Neural cell (in vitro differentiated cells): ENCODE measurements at regions not wholly inside any gene's neighbourhood (a gene's known extent, or its start where the extent isn't known, plus 50 kb on each side); places are given as distances from the start of the nearest gene placed in this dataset.

Experiments
- H2AFZ ChIP-seq: fragments of 200-600, 300-800 bp; sonication (generic), shearing (Covaris generic); 2 replicates; pipeline ENCODE4 v1.6.0; 2014; ENCODE audit warnings: low read depth, mild to moderate bottlenecking, antibody characterized with exemption, low read length, moderate library complexity
- H3F3A ChIP-seq: fragments of 200-600 bp; shearing (Covaris generic); 2 replicates; pipeline ENCODE4 v1.6.1; 2016; ENCODE audit warnings: mild to moderate bottlenecking, moderate library complexity, mixed read lengths, antibody characterized with exemption, low read length; ENCODE audit not compliant: insufficient read depth, poor library complexity, severe bottlenecking
- H3K27ac ChIP-seq: fragments of 200-600, 300-800 bp; sonication (generic), shearing (Covaris generic); 2 replicates; pipeline ENCODE4 v1.5.1; 2014; ENCODE audit warnings: mild to moderate bottlenecking, low read length, moderate library complexity
- H3K27me3 ChIP-seq: fragments of 300-800, 200-600 bp; sonication (generic), shearing (Covaris generic); 2 replicates; pipeline ENCODE4 v1.6.0; 2014; ENCODE audit warnings: mild to moderate bottlenecking, low read depth, low read length, moderate library complexity; ENCODE audit not compliant: insufficient read depth
- H3K36me3 ChIP-seq: fragments of 300-800, 200-600 bp; sonication (generic), shearing (Covaris generic); 2 replicates; pipeline ENCODE4 v1.5.1; 2014; ENCODE audit warnings: mild to moderate bottlenecking, antibody characterized with exemption, low read length, moderate library complexity; ENCODE audit not compliant: insufficient read depth
- H3K4me2 ChIP-seq: fragments of 300-800, 200-600 bp; sonication (generic), shearing (Covaris generic); 2 replicates; pipeline ENCODE4 v1.6.0; 2014; ENCODE audit warnings: mild to moderate bottlenecking, low read length
- H3K4me3 ChIP-seq: fragments of 300-800, 200-600 bp; sonication (generic), shearing (Covaris generic); 2 replicates; pipeline ENCODE4 v1.5.1; 2014; ENCODE audit warnings: mild to moderate bottlenecking, low read length, moderate library complexity
- H3K79me2 ChIP-seq: fragments of 200-600 bp; shearing (Covaris generic); replicated peaks from 2 replicates; pipeline ENCODE4 v1.6.0; 2014; ENCODE audit warnings: mild to moderate bottlenecking, low read length, moderate library complexity; ENCODE audit not compliant: insufficient read depth
- H3K9ac ChIP-seq: fragments of 300-800, 200-600 bp; sonication (generic), shearing (Covaris generic); 2 replicates; pipeline ENCODE4 v1.6.1; 2016; ENCODE audit warnings: mild to moderate bottlenecking, low read length, mixed read lengths
- H3K9me2 ChIP-seq: fragments of 200-600 bp; shearing (Covaris generic); 2 replicates; pipeline ENCODE4 v1.6.1; 2016; ENCODE audit warnings: mild to moderate bottlenecking, low read length, mixed read lengths; ENCODE audit not compliant: insufficient read depth
- H3K9me3 ChIP-seq: fragments of 200-600, 300-800 bp; sonication (generic), shearing (Covaris generic); 2 replicates; pipeline ENCODE4 v1.6.1; 2016; ENCODE audit warnings: mild to moderate bottlenecking, mixed run types, low read length, moderate library complexity, mixed read lengths
- H4K20me1 ChIP-seq: fragments of 200-600 bp; shearing (Covaris generic); 2 replicates; pipeline ENCODE4 v1.6.1; 2016; ENCODE audit warnings: mild to moderate bottlenecking, mixed run types; ENCODE audit not compliant: insufficient read depth
- CTCF ChIP-seq: fragments of 450-650 bp; IDR thresholded peaks from 2 replicates; pipeline ENCODE4 v1.5.1; 2014; ENCODE audit warnings: antibody characterized with exemption, mild to moderate bottlenecking, moderate library complexity; ENCODE audit not compliant: poor library complexity, severe bottlenecking
- EP300 ChIP-seq: fragments of 450-650 bp; conservative IDR thresholded peaks from 2 replicates; pipeline ENCODE4 v1.6.1; 2014; ENCODE audit warnings: antibody characterized with exemption, mild to moderate bottlenecking, moderate library complexity; ENCODE audit not compliant: poor library complexity, severe bottlenecking
- EZH2 ChIP-seq: fragments of 200-600, 300-800 bp; shearing (Covaris generic), sonication (generic); IDR thresholded peaks from 2 replicates; pipeline ENCODE4 v1.6.1; 2014; ENCODE audit warnings: antibody characterized with exemption, low read length, borderline replicate concordance, mild to moderate bottlenecking; ENCODE audit not compliant: insufficient read depth, poor library complexity, severe bottlenecking
- MXI1 ChIP-seq: fragments of 450-650 bp; conservative IDR thresholded peaks from 2 replicates; pipeline ENCODE4 v1.6.1; 2014; ENCODE audit warnings: antibody characterized with exemption, mild to moderate bottlenecking; ENCODE audit not compliant: poor library complexity, severe bottlenecking
- POLR2AphosphoS5 ChIP-seq: IDR thresholded peaks from 2 replicates; pipeline ENCODE4 v1.6.1; 2012
- RAD21 ChIP-seq: fragments of 450-650 bp; conservative IDR thresholded peaks from 2 replicates; pipeline ENCODE4 v1.6.1; 2014; ENCODE audit warnings: antibody characterized with exemption, mild to moderate bottlenecking, moderate library complexity
- REST ChIP-seq: IDR thresholded peaks from 2 replicates; pipeline ENCODE4 v1.6.1; 2012; ENCODE audit warnings: borderline replicate concordance
- SMC3 ChIP-seq: fragments of 450-650 bp; conservative IDR thresholded peaks from 2 replicates; pipeline ENCODE4 v1.6.1; 2014; ENCODE audit warnings: antibody characterized with exemption, mild to moderate bottlenecking, moderate library complexity; ENCODE audit not compliant: poor library complexity
- TAF1 ChIP-seq: IDR thresholded peaks from 2 replicates; pipeline ENCODE4 v1.6.1; 2012; ENCODE audit warnings: low read depth

GRCh38 chr4:125663896-125664767 lies 349.4 kb downstream of the FAT4 start:
- Histone ChIP-seq H3F3A (no peaks in the 10 kb centered on the region), H3K4me3 (no peak overlapping the region), H3K9ac (no peak overlapping the region), H3K36me3 (no peaks in the 10 kb centered on the region), H4K20me1 (no peaks in the 10 kb centered on the region), H2AFZ (no peak overlapping the region), H3K27me3 (no peaks in the 10 kb centered on the region), H3K9me3 (no peaks in the 10 kb centered on the region), H3K4me2 (no peak overlapping the region), H3K27ac (no peak overlapping the region), H3K79me2 (no peaks in the 10 kb centered on the region), H3K9me2 (no peaks in the 10 kb centered on the region)
- TF ChIP-seq EZH2 (no peak), TAF1 (no peak), RAD21 (no peak), SMC3 (no peak), POLR2AphosphoS5 (no peak), EP300 (no peak), MXI1 (no peak), CTCF (no peak), REST (no peak)

GRCh38 chr4:125666635-125667034 lies 351.9 kb downstream of the FAT4 start:
- Histone ChIP-seq H4K20me1 (no peaks in the 10 kb centered on the region), H3K9me3 (no peaks in the 10 kb centered on the region), H3K27ac (no peak overlapping the region), H3F3A (no peaks in the 10 kb centered on the region), H2AFZ (no peak overlapping the region), H3K9ac (no peak overlapping the region), H3K79me2 (no peaks in the 10 kb centered on the region), H3K36me3 (no peaks in the 10 kb centered on the region), H3K27me3 (no peaks in the 10 kb centered on the region), H3K4me3 (no peak overlapping the region), H3K9me2 (no peaks in the 10 kb centered on the region), H3K4me2 (no peak overlapping the region)
- no peak for TF ChIP-seq RAD21
- TF ChIP-seq EZH2, result no peak
